GM19438 (cell line): ENCODE measurements at regions not wholly inside any gene's neighbourhood (a gene's known extent, or its start where the extent isn't known, plus 50 kb on each side); places are given as distances from the start of the nearest gene placed in this dataset.

Experiments
- ATAC-seq: cut with Tn5 transposase; IDR thresholded peaks from one replicate; pipeline ENCODE4 v1.9.1; 2021; ENCODE audit warnings: low read depth; ENCODE audit not compliant: unreplicated experiment

DNA sequence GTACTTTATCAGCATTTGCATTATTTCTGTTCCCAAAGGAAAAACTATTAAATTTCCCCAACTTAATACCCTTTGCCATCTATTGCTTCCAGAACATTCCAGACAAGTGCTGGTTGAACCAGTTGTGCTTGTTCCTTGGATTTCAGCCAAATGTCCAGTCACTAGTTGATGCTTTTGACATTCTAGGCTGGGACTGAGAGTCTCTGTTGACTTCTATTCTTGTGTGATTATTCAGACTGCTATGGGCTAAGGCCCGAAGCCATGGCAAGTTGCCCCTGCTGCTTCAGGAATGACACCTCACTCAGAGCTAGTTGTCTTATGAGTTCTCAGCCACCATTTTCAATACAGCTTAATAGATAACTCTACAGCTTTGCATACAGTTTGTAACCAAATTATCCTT, 458.1 kb upstream of the ARGLU1 start:
- ATAC-seq: no peak

DNA sequence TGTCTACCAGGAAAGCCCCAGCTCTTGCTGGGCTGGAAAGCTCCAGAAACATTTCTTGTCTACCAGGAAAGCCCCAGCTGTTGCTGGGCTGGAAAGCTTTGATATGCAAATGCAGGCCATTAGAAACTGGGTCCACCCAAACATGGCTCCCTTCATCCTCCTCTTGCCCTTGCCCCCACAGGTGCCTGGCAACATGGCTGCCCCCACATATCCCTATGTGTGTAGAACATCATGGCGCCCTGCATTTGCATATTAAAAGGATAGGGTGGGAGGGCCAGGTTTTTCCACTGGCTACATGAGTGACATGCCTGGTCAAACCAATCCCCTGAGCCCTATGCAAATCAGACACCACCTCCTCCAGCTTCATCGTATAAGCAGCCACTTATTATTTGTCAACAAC, 455.4 kb upstream of the ARGLU1 start:
- ATAC-seq: no peak

DNA sequence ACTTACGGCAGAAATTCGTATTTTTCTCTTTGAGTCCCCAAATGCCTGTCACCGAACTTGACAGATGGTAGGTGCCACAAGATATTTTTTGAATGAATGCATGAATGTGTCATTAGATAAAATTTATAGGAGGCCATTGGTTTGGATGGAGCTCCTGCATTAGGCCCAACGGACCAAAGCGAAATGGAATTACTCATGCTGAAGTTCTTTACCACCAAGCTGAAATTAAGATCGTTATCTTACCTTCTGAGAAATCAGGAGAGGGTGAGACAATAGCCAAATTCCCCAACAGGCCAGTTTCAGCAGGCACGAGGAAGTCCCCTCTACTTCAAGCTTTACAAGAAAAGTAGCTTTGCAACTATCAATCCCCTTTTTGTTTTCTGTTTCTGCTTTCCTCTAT, 452.5 kb upstream of the ARGLU1 start:
- no peak for ATAC-seq

DNA sequence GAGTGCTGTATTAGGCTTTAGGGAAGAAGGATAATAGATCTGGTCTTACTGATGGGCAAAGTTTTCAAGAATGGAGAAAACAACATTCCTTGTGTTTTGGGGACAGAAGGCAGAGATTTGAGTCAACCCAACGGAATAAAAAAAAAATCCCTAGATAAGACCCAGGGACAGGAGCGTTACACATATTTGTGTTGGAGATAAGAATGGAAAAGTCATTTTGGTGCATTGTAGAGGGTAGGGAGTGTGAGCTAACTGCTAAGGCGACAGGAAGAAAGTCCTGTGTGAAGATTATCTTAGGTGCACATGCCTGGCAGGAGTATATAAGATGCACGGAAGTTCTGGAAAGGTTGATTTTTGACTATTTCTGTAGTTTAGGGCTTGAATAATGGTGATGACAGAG, 450.3 kb upstream of the ARGLU1 start:
- ATAC-seq: no peak

GRCh38 chr13:107006661-107007060, 438.7 kb upstream of the ARGLU1 start:
- no peak for ATAC-seq

GRCh38 chr13:107005577-107005976, 437.6 kb upstream of the ARGLU1 start:
- no peak for ATAC-seq

GRCh38 chr13:107003911-107004310, 436.0 kb upstream of the ARGLU1 start:
- no peak for ATAC-seq

DNA sequence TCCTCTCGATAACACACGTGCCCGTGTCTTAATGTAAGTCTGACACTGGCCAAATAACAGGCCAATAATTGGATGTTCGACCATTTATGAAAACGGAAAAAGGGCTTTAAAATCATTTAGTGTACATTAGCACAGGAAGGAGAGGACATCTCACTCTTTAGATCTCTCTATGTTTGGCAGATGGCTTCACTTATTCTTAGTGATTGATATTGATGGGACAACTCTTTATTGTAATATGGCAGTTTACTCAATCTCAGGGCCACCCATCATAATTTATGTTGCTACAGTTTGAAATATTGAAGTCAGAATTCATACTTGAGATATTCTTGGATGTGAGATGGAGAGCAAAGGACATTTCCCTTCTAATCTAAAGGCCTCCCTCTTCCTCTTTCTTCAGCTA, 430.7 kb upstream of the ARGLU1 start:
- ATAC-seq: no peak

GRCh38 chr13:106997696-106998095, 429.8 kb upstream of the ARGLU1 start:
- ATAC-seq: no peak

GRCh38 chr13:106996867-106997618, 429.1 kb upstream of the ARGLU1 start:
- ATAC-seq: no peak

DNA sequence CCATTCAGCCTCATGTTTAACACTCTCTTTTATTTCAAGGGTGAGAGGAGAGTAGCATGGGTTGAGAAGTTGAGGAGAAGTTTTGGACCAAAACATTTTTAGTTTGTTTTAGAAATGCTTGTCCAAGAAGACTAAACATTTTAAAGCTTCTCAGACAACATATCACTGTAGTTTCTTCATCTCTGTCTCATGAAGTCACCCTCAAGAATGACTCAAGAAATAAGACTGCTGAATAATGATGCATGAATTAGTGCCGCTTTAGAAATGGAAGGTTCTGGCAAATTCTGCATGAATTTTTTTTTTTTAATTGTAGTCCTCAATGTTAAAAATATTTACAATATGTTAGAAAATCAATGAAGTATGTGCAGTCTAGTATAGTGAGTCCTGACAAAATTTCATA, 422.7 kb upstream of the ARGLU1 start:
- ATAC-seq: no peak

DNA sequence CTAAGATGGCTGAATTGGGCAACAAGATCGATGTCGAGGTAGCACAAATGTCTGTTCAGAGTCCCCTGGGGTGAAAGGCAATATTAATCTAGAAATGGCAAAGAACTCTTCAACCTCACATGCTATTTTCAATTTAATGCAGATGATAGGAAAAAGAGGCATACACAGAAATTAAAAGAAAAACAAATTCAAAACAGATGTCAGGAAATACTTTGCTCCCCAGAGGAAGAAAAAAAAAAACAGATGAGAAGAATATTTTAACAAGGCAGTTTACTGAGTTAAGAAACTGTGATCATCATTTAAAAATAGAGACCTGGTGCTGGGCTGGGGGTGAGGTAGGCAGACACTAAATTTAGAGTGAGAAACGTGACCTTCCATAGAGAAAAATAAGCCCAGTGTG, 421.9 kb upstream of the ARGLU1 start:
- no peak for ATAC-seq

DNA sequence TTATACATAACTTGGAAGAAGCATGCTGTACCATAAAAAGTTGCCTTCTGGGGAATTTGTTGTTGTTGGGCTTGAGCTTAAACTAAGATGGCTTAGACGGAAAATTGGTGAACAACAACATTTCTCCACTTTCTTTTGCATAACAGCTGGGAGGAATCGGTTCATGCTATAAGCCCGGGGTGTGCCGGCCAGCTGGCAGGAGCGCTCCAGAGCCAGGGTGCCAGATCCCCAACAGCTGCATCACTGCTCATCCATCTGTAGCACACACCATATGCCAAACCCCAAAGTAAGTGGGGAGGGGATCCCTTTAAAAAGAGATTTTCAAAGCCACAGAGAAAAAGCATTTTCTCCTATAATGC, 419.5 kb upstream of the ARGLU1 start:
- no peak for ATAC-seq

DNA sequence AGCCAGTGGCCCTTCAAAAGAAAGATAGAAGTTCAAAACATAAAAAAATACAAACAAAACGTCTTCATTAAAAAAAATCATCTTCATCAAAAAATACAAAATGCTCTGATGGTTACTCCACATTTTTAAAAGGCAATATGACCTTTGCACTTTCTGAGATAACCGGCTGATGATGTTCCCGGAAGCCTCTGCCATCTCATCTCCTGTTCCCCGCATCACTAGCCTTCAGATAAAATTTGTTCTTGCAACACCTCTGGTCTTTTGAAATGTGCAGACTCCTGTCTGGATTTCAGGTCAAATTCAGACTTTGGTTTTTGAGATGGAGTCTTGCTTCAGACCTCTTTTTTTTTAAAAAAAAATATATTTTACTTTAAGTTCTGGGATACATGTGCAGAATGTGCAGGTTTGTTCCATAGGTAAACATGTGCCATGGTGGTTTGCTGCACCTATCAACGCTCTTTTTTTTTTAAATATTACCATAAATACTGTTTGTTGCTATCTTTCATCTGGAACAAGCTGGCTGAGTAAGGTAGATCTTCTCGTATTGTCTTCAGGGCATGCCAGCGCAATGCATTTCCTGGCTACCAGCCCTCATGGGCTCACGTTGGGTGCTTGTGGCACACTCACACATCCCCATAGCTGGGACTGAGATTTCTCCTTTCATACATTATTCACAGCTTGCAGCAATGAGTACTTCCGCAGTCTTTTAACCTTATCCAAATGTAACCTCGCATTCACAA, 418.9 kb upstream of the ARGLU1 start:
- no peak for ATAC-seq

- no peak for ATAC-seq
These were observed 418.1 kb upstream of the ARGLU1 start for GRCh38 chr13:106986033-106986484.

DNA sequence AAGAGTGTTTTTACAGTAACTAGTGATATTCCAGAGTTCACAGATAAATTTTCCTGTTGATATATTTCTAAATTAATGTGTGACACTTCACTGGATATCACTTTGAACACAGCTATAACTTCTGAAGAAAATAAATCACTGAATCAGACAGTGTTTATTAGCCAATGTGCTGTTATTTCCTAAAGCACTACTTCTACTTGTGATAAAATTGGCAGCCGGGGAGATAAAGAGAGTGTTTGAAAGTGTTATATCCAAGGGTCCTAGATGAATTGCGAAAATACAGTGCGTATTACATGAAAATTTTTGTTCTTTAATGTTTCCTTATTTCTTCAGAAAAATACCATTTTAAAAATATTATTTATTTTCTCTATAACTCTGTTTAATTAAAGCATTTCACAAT, 417.5 kb upstream of the ARGLU1 start:
- no peak for ATAC-seq

DNA sequence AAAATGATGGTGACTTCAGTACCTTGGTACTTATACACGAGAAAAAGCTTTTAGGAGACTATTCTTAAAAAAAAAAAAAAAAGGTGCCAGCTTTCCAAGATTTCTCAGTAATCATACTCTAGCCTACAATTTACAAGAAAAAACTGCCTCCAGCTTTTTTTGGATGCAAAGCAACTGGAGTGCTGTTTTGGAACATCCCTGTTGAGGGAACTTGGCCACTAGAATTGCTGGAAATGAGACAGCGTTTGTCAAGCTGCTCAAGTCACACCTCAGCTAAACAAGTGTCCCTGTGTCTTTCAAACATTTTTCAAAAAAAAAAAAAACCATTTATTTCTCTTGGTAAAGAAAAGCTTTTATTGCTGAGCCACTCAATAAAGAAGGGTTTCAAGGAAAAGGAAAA, 413.1 kb upstream of the ARGLU1 start:
- ATAC-seq: no peak

DNA sequence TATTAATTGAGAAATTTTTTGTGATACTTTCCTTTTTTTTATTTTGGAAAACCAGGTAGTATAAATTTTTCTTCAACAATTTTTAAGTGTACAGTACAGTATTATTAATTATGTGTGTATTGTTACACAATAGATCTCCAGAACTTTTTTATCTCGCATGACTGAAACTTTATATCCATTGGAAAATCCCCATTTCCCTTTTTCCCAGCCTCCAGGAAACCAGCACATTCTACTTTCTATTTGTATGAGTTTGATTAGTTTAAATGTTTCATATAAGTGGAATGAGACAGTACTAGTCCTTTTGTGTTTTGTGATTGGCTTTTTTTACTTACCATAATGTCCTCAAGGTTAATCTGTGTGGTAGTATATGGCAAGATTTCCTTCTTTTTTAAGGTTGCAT, 399.5 kb upstream of the ARGLU1 start:
- ATAC-seq: no peak

- ATAC-seq: no peak
These were observed 395.2 kb upstream of the ARGLU1 start for GRCh38 chr13:106963151-106963550.

GRCh38 chr13:106961651-106962050, 393.7 kb upstream of the ARGLU1 start:
- ATAC-seq: no peak

DNA sequence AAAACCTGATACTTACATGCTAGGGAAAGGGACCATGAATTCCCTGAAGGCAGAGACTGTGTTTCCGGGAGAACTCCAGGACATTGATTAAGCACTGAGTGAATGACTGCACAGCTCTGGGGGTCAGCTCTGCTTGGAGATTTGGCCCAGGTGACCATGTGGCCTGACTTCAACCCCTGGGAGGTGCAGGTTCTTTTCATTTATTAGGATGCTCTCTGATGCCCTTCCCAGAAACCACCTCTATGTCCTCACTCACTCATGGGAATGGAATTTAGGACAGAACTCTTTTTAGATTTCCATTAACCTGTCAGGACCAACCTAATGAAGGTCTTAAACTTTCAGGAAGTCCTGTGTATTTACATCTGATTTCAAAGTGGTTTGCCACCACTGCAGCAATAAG, 393.3 kb upstream of the ARGLU1 start:
- ATAC-seq: no peak

DNA sequence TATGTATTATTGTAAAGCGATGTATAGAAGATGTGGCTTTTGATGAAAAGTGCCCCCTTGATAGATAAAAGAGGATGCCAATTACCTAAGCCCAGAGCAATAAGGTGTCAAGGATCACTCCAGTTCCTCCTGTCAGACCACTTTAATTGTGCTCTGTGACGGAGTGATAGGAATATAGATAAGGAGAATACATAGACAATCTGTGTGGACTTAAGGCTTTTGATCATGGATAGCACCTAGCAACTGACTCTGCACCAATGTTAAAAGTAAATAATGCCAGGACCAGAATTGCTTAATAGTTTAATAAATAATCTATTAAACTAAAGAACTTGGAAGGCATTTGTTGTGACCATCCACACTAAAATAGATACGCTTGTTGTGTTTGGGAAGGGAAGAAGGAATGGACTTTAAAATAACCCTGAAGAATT, 390.7 kb upstream of the ARGLU1 start:
- ATAC-seq: no peak
